ENCODE measurements at regions not wholly inside any gene's neighbourhood (a gene's known extent, or its start where the extent isn't known, plus 50 kb on each side); places are given as distances from the start of the nearest gene placed in this dataset.

DNA sequence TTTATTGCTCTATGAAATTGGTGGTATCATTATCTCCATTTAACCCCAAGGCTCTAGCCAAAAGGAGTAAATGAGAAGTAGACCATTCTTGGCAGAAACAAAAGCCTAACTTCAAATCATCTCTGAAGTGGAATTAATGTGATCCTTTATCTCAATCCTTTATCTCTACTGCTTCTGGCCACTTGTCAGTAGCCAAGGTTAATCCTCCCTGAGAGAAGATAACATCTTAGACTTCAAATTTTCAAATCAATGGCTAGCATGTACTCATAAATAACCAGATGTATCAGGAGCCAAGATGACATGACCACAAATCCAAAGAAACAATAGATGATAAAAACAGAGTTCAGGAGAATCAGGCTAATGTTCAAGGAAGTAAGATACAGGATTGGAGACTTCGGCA, 123.1 kb upstream of the RASSF8 start:
- Histone ChIP-seq H3K79me2 (ENCODE audit: low read length) (no peaks in the 10 kb centered on the region), H2AFZ (ENCODE audit: low read length) (no peak overlapping the region), H3K36me3 (ENCODE audit: low read depth, low read length) (no peaks in the 10 kb centered on the region), H3K4me1 (ENCODE audit: insufficient read depth, low read length) (peaks cover 32% of the 10 kb centered on the region), H3K4me2 (ENCODE audit: low read length) (no peak overlapping the region), H4K20me1 (ENCODE audit: low read length) (no peaks in the 10 kb centered on the region), H3K9me3 (ENCODE audit: low read length) (no peaks in the 10 kb centered on the region), H3K9ac (ENCODE audit: low read length) (no peak overlapping the region), H3F3A (ENCODE audit: low read length, unreplicated experiment) (no peaks in the 10 kb centered on the region), H3K27me3 (ENCODE audit: low read length) (no peaks in the 10 kb centered on the region), H3K9me2 (replicated peaks; ENCODE audit: low read length) (no peaks in the 10 kb centered on the region), H3K4me3 (ENCODE audit: low read length) (no peak overlapping the region), H3K27ac (ENCODE audit: low read length) (no peak overlapping the region)
- no peak for ATAC-seq
- CTCF ChIA-PET = no interaction called here
- intact Hi-C loops (cut with micrococcal nuclease) = no loop called here
- TF ChIP-seq, protein P1, sequence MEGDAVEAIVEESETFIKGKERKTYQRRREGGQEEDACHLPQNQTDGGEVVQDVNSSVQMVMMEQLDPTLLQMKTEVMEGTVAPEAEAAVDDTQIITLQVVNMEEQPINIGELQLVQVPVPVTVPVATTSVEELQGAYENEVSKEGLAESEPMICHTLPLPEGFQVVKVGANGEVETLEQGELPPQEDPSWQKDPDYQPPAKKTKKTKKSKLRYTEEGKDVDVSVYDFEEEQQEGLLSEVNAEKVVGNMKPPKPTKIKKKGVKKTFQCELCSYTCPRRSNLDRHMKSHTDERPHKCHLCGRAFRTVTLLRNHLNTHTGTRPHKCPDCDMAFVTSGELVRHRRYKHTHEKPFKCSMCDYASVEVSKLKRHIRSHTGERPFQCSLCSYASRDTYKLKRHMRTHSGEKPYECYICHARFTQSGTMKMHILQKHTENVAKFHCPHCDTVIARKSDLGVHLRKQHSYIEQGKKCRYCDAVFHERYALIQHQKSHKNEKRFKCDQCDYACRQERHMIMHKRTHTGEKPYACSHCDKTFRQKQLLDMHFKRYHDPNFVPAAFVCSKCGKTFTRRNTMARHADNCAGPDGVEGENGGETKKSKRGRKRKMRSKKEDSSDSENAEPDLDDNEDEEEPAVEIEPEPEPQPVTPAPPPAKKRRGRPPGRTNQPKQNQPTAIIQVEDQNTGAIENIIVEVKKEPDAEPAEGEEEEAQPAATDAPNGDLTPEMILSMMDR (conservative IDR thresholded peaks at IDR 0.05; ENCODE audit: low read depth, low read length) = no peak
- no peak for TF ChIP-seq EZH2phosphoT487 (IDR thresholded peaks at IDR 0.05; ENCODE audit: borderline replicate concordance, low read length)
- no peak for TF ChIP-seq EZH2 (IDR thresholded peaks at IDR 0.05; ENCODE audit: low read length, unreplicated experiment)
- POLR2A ChIA-PET (ENCODE audit: unreplicated experiment) = no interaction called here
- no TSS peak for BruUV-seq (replicated peaks)
- no peak for DNase-seq

- H3K4me2 ChIP-seq (ENCODE audit: low read length) = no peak overlapping the region
- no peaks in the 10 kb centered on the region for H3K9me3 ChIP-seq (ENCODE audit: low read length)
- intact Hi-C loops (cut with micrococcal nuclease) = no loop called here
- CTCF ChIA-PET = no interaction called here
- H3K36me3 ChIP-seq (ENCODE audit: low read depth, low read length) = no peaks in the 10 kb centered on the region
- H3K4me3 ChIP-seq (ENCODE audit: low read length) = no peak overlapping the region
- no peak overlapping the region for H3K9ac ChIP-seq (ENCODE audit: low read length)
- POLR2A ChIA-PET (ENCODE audit: unreplicated experiment) = no interaction called here
- peaks cover 35% of the 10 kb centered on the region for H3K4me1 ChIP-seq (ENCODE audit: insufficient read depth, low read length)
- TF ChIP-seq EZH2phosphoT487 (IDR thresholded peaks at IDR 0.05; ENCODE audit: borderline replicate concordance, low read length) = no peak
- no peak for TF ChIP-seq EZH2 (IDR thresholded peaks at IDR 0.05; ENCODE audit: low read length, unreplicated experiment)
- TF ChIP-seq, protein P1 (conservative IDR thresholded peaks at IDR 0.05; ENCODE audit: low read depth, low read length) = no peak
- no peak overlapping the region for H2AFZ ChIP-seq (ENCODE audit: low read length)
- no peak for DNase-seq
- no peaks in the 10 kb centered on the region for H3F3A ChIP-seq (ENCODE audit: low read length, unreplicated experiment)
- H4K20me1 ChIP-seq (ENCODE audit: low read length) = no peaks in the 10 kb centered on the region
- H3K79me2 ChIP-seq (ENCODE audit: low read length) = no peaks in the 10 kb centered on the region
- no peaks in the 10 kb centered on the region for H3K9me2 ChIP-seq (replicated peaks; ENCODE audit: low read length)
- no peak overlapping the region for H3K27ac ChIP-seq (ENCODE audit: low read length)
- ATAC-seq = no peak
- BruUV-seq (replicated peaks) = no TSS peak
- H3K27me3 ChIP-seq (ENCODE audit: low read length) = no peaks in the 10 kb centered on the region
Observed at GRCh38 chr12:25838007-25838406, 120.5 kb upstream of the RASSF8 start.

DNA sequence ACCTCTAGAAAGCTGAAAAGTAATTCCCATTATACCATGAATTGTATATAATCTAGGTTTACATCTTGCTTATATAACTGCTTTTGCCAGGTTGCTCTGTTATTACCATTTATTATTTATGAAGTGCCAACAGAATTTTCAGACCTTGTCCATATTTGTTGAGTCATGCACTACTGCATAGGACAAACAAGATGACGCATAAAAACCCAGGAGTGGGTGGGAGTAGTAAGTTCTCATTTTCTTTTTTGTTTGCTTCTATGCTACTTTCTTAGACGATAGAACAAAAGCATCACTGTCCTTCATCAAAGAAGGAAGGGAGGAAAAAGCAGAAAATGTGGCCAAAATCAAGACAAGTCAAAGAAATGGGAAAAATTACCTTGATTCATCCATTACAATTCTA, 119.0 kb upstream of the RASSF8 start:
- H2AFZ ChIP-seq (ENCODE audit: low read length) = peak overlapping the region; percentile 6; the same call in 1 of the 2 replicates
- peaks cover 23% of the 10 kb centered on the region for H3K4me1 ChIP-seq (ENCODE audit: insufficient read depth, low read length)
- CTCF ChIA-PET = no interaction called here
- no peaks in the 10 kb centered on the region for H3K9me3 ChIP-seq (ENCODE audit: low read length)
- no peaks in the 10 kb centered on the region for H3K79me2 ChIP-seq (ENCODE audit: low read length)
- peak overlapping the region; percentile 81 for H3K27ac ChIP-seq (ENCODE audit: low read length)
- H3K4me3 ChIP-seq (ENCODE audit: low read length) = peak overlapping the region; percentile 1; the same call in 1 of the 2 replicates
- ATAC-seq (peak; percentile 98), DNase-seq (peak; percentile 98)
- no peaks in the 10 kb centered on the region for H3F3A ChIP-seq (ENCODE audit: low read length, unreplicated experiment)
- no peaks in the 10 kb centered on the region for H3K9me2 ChIP-seq (replicated peaks; ENCODE audit: low read length)
- H3K27me3 ChIP-seq (ENCODE audit: low read length) = no peaks in the 10 kb centered on the region
- intact Hi-C loops (cut with micrococcal nuclease) = loop anchor here (1.0 kb wide), 3 partner anchors 27 to 852 kb away; no protein-coding TSS in a partner anchor
- no peaks in the 10 kb centered on the region for H3K36me3 ChIP-seq (ENCODE audit: low read depth, low read length)
- peak overlapping the region; percentile 47 for H3K9ac ChIP-seq (ENCODE audit: low read length)
- no peak for TF ChIP-seq EZH2 (IDR thresholded peaks at IDR 0.05; ENCODE audit: low read length, unreplicated experiment)
- no peak for TF ChIP-seq EZH2phosphoT487 (IDR thresholded peaks at IDR 0.05; ENCODE audit: borderline replicate concordance, low read length)
- TF ChIP-seq, protein P1 (conservative IDR thresholded peaks at IDR 0.05; ENCODE audit: low read depth, low read length) = no peak
- no peaks in the 10 kb centered on the region for H4K20me1 ChIP-seq (ENCODE audit: low read length)
- no TSS peak for BruUV-seq (replicated peaks)
- POLR2A ChIA-PET (ENCODE audit: unreplicated experiment) = interaction anchor here (0.6 kb wide), 1 partner anchor 417 kb away, joined by 5 read pairs; no protein-coding TSS in a partner anchor
- peak overlapping the region; percentile 43 for H3K4me2 ChIP-seq (ENCODE audit: low read length)
